ENCODE measurements at regions not wholly inside any gene's neighbourhood (a gene's known extent, or its start where the extent isn't known, plus 50 kb on each side); places are given as distances from the start of the nearest gene placed in this dataset.

DNA sequence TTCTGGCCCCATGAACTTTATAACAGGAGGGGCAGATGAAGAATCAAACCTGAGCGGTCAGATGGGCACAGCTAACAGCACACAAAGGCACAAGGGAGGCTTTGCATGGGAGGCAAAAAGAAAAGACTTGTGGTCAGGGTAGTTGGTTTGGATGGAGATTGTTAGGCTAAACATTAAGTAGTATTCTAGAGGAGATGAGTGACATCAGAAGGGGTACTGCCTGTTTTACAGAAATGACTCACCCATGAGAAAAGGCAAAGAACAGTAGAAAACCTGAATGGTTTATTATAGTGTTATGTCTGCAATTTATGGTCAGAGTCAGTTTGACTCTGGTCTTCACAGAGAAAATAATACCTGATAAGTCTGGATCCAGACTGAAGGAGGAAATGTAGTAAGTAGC, 129.8 kb upstream of the KIRREL3 start:
- TF ChIP-seq, protein P1, sequence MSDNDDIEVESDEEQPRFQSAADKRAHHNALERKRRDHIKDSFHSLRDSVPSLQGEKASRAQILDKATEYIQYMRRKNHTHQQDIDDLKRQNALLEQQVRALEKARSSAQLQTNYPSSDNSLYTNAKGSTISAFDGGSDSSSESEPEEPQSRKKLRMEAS (CRISPR knock-in tag; IDR thresholded peaks at IDR 0.05): no peak
- no peak for TF ChIP-seq ZNF317 (CRISPR knock-in tag; IDR thresholded peaks at IDR 0.05; ENCODE audit: borderline replicate concordance, low read depth)
- TF ChIP-seq, protein P2, sequence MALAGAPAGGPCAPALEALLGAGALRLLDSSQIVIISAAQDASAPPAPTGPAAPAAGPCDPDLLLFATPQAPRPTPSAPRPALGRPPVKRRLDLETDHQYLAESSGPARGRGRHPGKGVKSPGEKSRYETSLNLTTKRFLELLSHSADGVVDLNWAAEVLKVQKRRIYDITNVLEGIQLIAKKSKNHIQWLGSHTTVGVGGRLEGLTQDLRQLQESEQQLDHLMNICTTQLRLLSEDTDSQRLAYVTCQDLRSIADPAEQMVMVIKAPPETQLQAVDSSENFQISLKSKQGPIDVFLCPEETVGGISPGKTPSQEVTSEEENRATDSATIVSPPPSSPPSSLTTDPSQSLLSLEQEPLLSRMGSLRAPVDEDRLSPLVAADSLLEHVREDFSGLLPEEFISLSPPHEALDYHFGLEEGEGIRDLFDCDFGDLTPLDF (CRISPR knock-in tag; IDR thresholded peaks at IDR 0.05): no peak

Data from WTC11 (cell line).